Fibroblast of mammary gland (primary cell): ENCODE measurements at regions not wholly inside any gene's neighbourhood (a gene's known extent, or its start where the extent isn't known, plus 50 kb on each side); places are given as distances from the start of the nearest gene placed in this dataset.

Source experiments
- DNase-seq: peaks from one replicate; pipeline ENCODE4 v3.0.0-alpha.2; 2010; ENCODE audit warnings: low read depth
- H3K4me3 ChIP-seq: 2 replicates; pipeline ENCODE4 v1.5.1; 2011; ENCODE audit warnings: low read depth, mild to moderate bottlenecking, low read length, moderate library complexity; ENCODE audit not compliant: control insufficient read depth
- CTCF ChIP-seq: conservative IDR thresholded peaks from 2 replicates; pipeline ENCODE4 v1.5.1; 2011; ENCODE audit warnings: low read depth, low read length, inconsistent platforms; ENCODE audit not compliant: control insufficient read depth, insufficient read depth

- no peak overlapping the region for H3K4me3 ChIP-seq
- DNase-seq = peak; percentile 92
- no peak for TF ChIP-seq CTCF
Measured at GRCh38 chr18:59748628-59749360, 51.6 kb upstream of the CCBE1 start.
